H1 (cell line): ENCODE measurements at regions not wholly inside any gene's neighbourhood (a gene's known extent, or its start where the extent isn't known, plus 50 kb on each side); places are given as distances from the start of the nearest gene placed in this dataset.

Experiments used
- CTCF ChIA-PET: fragments of 300-600 bp; sonication (Branson Sonifier 250); formaldehyde crosslinking; loops from one replicate; lab custom pipeline; 2021; ENCODE audit not compliant: partially characterized antibody; lab: Charles Lee
- POLR2A ChIA-PET: fragments of 300-600 bp; sonication (Branson Sonifier 250); formaldehyde crosslinking; loops from one replicate; lab custom pipeline; 2021; ENCODE audit warnings: inconsistent platforms; ENCODE audit not compliant: partially characterized antibody; lab: Charles Lee
- DNase-seq, 2 experiments: peaks; one replicate each; pipeline versions ENCODE4 v3.0.0 to v3.0.0-alpha.2; 2010 to 2022; ENCODE audit warnings: low spot score in 2 of 2, low read depth in 1 of 2, mixed read lengths in 1 of 2
- FAIRE-seq: peaks from 2 replicates; lab custom pipeline; 2011; peaks lifted over from hg19 to GRCh38; lab: Jason Lieb, UNC
- H2AFZ ChIP-seq: 2 replicates; pipeline ENCODE4 v1.8.1; 2012; ENCODE audit warnings: low read length, inconsistent platforms
- H2AK5ac ChIP-seq: 2 replicates; pipeline ENCODE4 v1.6.1; 2013; ENCODE audit warnings: low read depth, low read length
- H2BK120ac ChIP-seq: replicated peaks from 2 replicates; pipeline ENCODE3; 2013; ENCODE audit warnings: low read depth, low read length, inconsistent platforms
- H2BK12ac ChIP-seq: 2 replicates; pipeline ENCODE4 v1.6.1; 2013; ENCODE audit warnings: low read depth, low read length
- H2BK15ac ChIP-seq: 2 replicates; pipeline ENCODE4 v1.6.1; 2013; ENCODE audit warnings: low read length
- H2BK20ac ChIP-seq: 2 replicates; pipeline ENCODE4 v1.6.1; 2013; ENCODE audit warnings: low read length
- H2BK5ac ChIP-seq: 2 replicates; pipeline ENCODE4 v1.6.1; 2013; ENCODE audit warnings: low read depth, low read length
- H3K14ac ChIP-seq: 2 replicates; pipeline ENCODE4 v1.6.1; 2013; ENCODE audit warnings: inconsistent platforms; ENCODE audit not compliant: insufficient read length
- H3K18ac ChIP-seq: 2 replicates; pipeline ENCODE4 v1.6.1; 2013; ENCODE audit warnings: low read length; ENCODE audit errors: extremely low read depth
- H3K23ac ChIP-seq: 2 replicates; pipeline ENCODE4 v1.6.1; 2013; ENCODE audit warnings: inconsistent platforms; ENCODE audit not compliant: insufficient read length
- H3K23me2 ChIP-seq: 2 replicates; pipeline ENCODE4 v1.6.1; 2013; ENCODE audit warnings: low read depth, low read length
- H3K27ac ChIP-seq: 2 replicates; pipeline ENCODE4 v1.6.1; 2011; ENCODE audit warnings: low read depth, low read length, inconsistent platforms
- H3K27me3 ChIP-seq, 4 experiments: replicated peaks in 1 of 4; 1 replicate in 1 of 4; 2 replicates in 3 of 4; pipeline versions ENCODE4 v1.6.1 to v1.8.1; 2011 to 2013; ENCODE audit warnings: low read length in 3 of 4, mild to moderate bottlenecking in 3 of 4, inconsistent platforms in 2 of 4, mixed read lengths in 2 of 4, moderate library complexity in 1 of 4; ENCODE audit not compliant: control insufficient read depth in 3 of 4, insufficient read depth in 3 of 4; ENCODE audit errors: extremely low read depth in 1 of 4
- H3K36me3 ChIP-seq, 4 experiments: 2 replicates each; pipeline versions ENCODE4 v1.6.1 to v1.8.1; 2011 to 2013; ENCODE audit warnings: mild to moderate bottlenecking in 4 of 4, low read length in 3 of 4, moderate library complexity in 2 of 4, control low read depth in 1 of 4, inconsistent platforms in 1 of 4; ENCODE audit not compliant: insufficient read depth in 4 of 4, control insufficient read depth in 2 of 4
- H3K4ac ChIP-seq: replicated peaks from 2 replicates; pipeline ENCODE3; 2013; ENCODE audit warnings: low read length, low read depth, mixed read lengths, inconsistent platforms; ENCODE audit not compliant: insufficient read length
- H3K4me1 ChIP-seq, 4 experiments: replicated peaks in 1 of 4; 1 replicate in 1 of 4; 2 replicates in 3 of 4; pipeline versions ENCODE4 v1.6.1 to v1.8.1; 2011 to 2013; ENCODE audit warnings: low read length in 3 of 4, inconsistent platforms in 2 of 4, mixed read lengths in 1 of 4; ENCODE audit not compliant: insufficient read depth in 4 of 4, control insufficient read depth in 3 of 4
- H3K4me2 ChIP-seq, 2 experiments: 2 replicates each; pipeline versions ENCODE4 v1.6.1 to v1.8.1; 2011 to 2013; ENCODE audit warnings: low read depth in 2 of 2, low read length in 2 of 2, control low read depth in 1 of 2, inconsistent platforms in 1 of 2, mild to moderate bottlenecking in 1 of 2; ENCODE audit not compliant: insufficient read depth in 1 of 2
- H3K4me3 ChIP-seq, 4 experiments: fragments of 200-600, 300-600 bp in 1 of 4; sonication (generic), shearing (Covaris generic), sonication (Bioruptor Twin) in 1 of 4; 2 replicates each; pipeline versions ENCODE4 v1.5.1 to v1.8.1; 2011 to 2016; ENCODE audit warnings: low read length in 4 of 4, low read depth in 3 of 4, control low read depth in 2 of 4, inconsistent platforms in 2 of 4, mild to moderate bottlenecking in 2 of 4, mixed read lengths in 1 of 4, moderate library complexity in 1 of 4; ENCODE audit not compliant: insufficient read depth in 2 of 4; ENCODE audit errors: extremely low read depth in 1 of 4
- H3K56ac ChIP-seq: replicated peaks from 2 replicates; pipeline ENCODE3; 2013; ENCODE audit warnings: low read depth, mild to moderate bottlenecking, mixed read lengths, low read length, inconsistent platforms; ENCODE audit not compliant: insufficient read length
- H3K79me1 ChIP-seq: 2 replicates; pipeline ENCODE4 v1.6.1; 2013; ENCODE audit warnings: low read depth, low read length, control low read depth
- H3K79me2 ChIP-seq, 2 experiments: 2 replicates each; pipeline versions ENCODE4 v1.6.1 to v1.8.1; 2012 to 2013; ENCODE audit warnings: low read length in 2 of 2, mild to moderate bottlenecking in 2 of 2, inconsistent platforms in 1 of 2; ENCODE audit not compliant: insufficient read depth in 2 of 2, control insufficient read depth in 1 of 2
- H3K9ac ChIP-seq, 4 experiments: replicated peaks in 1 of 4; 1 replicate in 1 of 4; 2 replicates in 3 of 4; pipeline versions ENCODE4 v1.6.1 to v1.8.1; 2011 to 2013; ENCODE audit warnings: low read depth in 3 of 4, low read length in 3 of 4, control low read depth in 2 of 4, mild to moderate bottlenecking in 2 of 4, moderate library complexity in 2 of 4, inconsistent platforms in 1 of 4; ENCODE audit errors: extremely low read depth in 1 of 4
- H3K9me3 ChIP-seq, 2 experiments: 2 replicates each; pipeline versions ENCODE4 v1.6.1 to v1.8.1; 2012 to 2013; ENCODE audit warnings: mild to moderate bottlenecking in 2 of 2, moderate library complexity in 2 of 2, control low read depth in 1 of 2, inconsistent platforms in 1 of 2, low read depth in 1 of 2, low read length in 1 of 2, mixed read lengths in 1 of 2; ENCODE audit not compliant: insufficient read depth in 2 of 2
- H4K20me1 ChIP-seq, 2 experiments: replicated peaks in 1 of 2; 2 replicates each; pipeline versions ENCODE3 to v1.8.1; 2011 to 2013; ENCODE audit warnings: inconsistent platforms in 2 of 2, low read length in 2 of 2, mild to moderate bottlenecking in 1 of 2; ENCODE audit not compliant: insufficient read depth in 2 of 2, control insufficient read depth in 1 of 2
- H4K5ac ChIP-seq: 2 replicates; pipeline ENCODE4 v1.6.1; 2013; ENCODE audit warnings: low read length, low read depth, mixed read lengths, inconsistent platforms; ENCODE audit not compliant: insufficient read length
- H4K8ac ChIP-seq: 2 replicates; pipeline ENCODE4 v1.8.0; 2013; ENCODE audit warnings: mild to moderate bottlenecking, moderate library complexity, low read length, inconsistent platforms; ENCODE audit not compliant: insufficient read depth; ENCODE audit errors: extremely low read depth
- H4K91ac ChIP-seq: replicated peaks from 2 replicates; pipeline ENCODE3; 2013; ENCODE audit warnings: low read length, mixed read lengths, inconsistent platforms; ENCODE audit not compliant: insufficient read length
- ASH2L ChIP-seq: fragments of 200-600, 300-600 bp; sonication (generic); IDR thresholded peaks from one replicate; pipeline ENCODE4 v1.7.1; 2017; ENCODE audit warnings: low read length
- ATF2 ChIP-seq: IDR thresholded peaks from 2 replicates; pipeline ENCODE4 v1.6.1; 2012; ENCODE audit warnings: low read length, inconsistent platforms
- BCL11A ChIP-seq, 2 experiments: IDR thresholded peaks; one replicate each; pipeline ENCODE4 v1.6.1; 2011; ENCODE audit warnings: low read depth in 2 of 2, low read length in 2 of 2, mild to moderate bottlenecking in 2 of 2
- CBX5 ChIP-seq: fragments of 300-800, 300-1000 bp; sonication (generic); IDR thresholded peaks from 2 replicates; pipeline ENCODE4 v1.7.1; 2016; ENCODE audit warnings: antibody characterized with exemption, low read length, low read depth
- CEBPB ChIP-seq: IDR thresholded peaks from 2 replicates; pipeline ENCODE4 v1.6.1; 2012; ENCODE audit warnings: low read depth, low read length
- CHD2 ChIP-seq: IDR thresholded peaks from 2 replicates; pipeline ENCODE4 v1.6.1; 2012; ENCODE audit warnings: low read length, improper control_type of control experiment
- FOSL1 ChIP-seq: IDR thresholded peaks from 2 replicates; pipeline ENCODE4 v1.6.1; 2011; ENCODE audit warnings: mild to moderate bottlenecking, low read depth, low read length, moderate library complexity; ENCODE audit not compliant: insufficient read depth
- JUND ChIP-seq: IDR thresholded peaks from 2 replicates; pipeline ENCODE4 v1.6.1; 2011; ENCODE audit warnings: mild to moderate bottlenecking, improper control_type of control experiment, low read length
- KDM4A ChIP-seq: IDR thresholded peaks from one replicate; pipeline ENCODE4 v1.7.1; 2012; ENCODE audit warnings: low read depth, mild to moderate bottlenecking, moderate library complexity, low read length, inconsistent platforms; ENCODE audit not compliant: severe bottlenecking
- PHF8 ChIP-seq: fragments of 200-600 bp; sonication (generic); conservative IDR thresholded peaks from 2 replicates; pipeline ENCODE4 v1.7.1; 2012; ENCODE audit warnings: low read depth, mild to moderate bottlenecking, inconsistent platforms, low read length, moderate library complexity
- POLR2AphosphoS5 ChIP-seq: IDR thresholded peaks from 2 replicates; pipeline ENCODE4 v1.6.1; 2011; ENCODE audit warnings: low read depth, low read length
- SIX5 ChIP-seq: IDR thresholded peaks from 2 replicates; pipeline ENCODE4 v1.6.1; 2011; ENCODE audit warnings: mild to moderate bottlenecking, low read depth, low read length
- SP2 ChIP-seq: IDR thresholded peaks from 2 replicates; pipeline ENCODE4 v1.6.1; 2012; ENCODE audit warnings: mild to moderate bottlenecking, low read length, inconsistent platforms
- TAF1 ChIP-seq: IDR thresholded peaks from 2 replicates; pipeline ENCODE4 v1.6.1; 2011; ENCODE audit warnings: mild to moderate bottlenecking, low read depth, low read length
- TBP ChIP-seq: IDR thresholded peaks from 2 replicates; pipeline ENCODE4 v1.6.1; 2011; ENCODE audit warnings: low read depth, low read length, improper control_type of control experiment
- WGBS, 2 experiments: shearing (Covaris generic) in 1 of 2; methylation state at CpG; one replicate each; pipeline versions ENCODE4 v1.1.6 to v1.1.7; 2013 to 2015; ENCODE audit warnings: low lambda C conversion rate in 2 of 2, mixed read lengths in 2 of 2, inconsistent platforms in 1 of 2, low coverage in 1 of 2, missing lambda C conversion rate in 1 of 2; ENCODE audit not compliant: insufficient replicate concordance in 2 of 2, insufficient coverage in 1 of 2, insufficient read length in 1 of 2; ENCODE audit errors: extremely low coverage in 1 of 2, missing lambda C conversion rate in 1 of 2; 5-methylcytosine and 5-hydroxymethylcytosine counted together

DNA sequence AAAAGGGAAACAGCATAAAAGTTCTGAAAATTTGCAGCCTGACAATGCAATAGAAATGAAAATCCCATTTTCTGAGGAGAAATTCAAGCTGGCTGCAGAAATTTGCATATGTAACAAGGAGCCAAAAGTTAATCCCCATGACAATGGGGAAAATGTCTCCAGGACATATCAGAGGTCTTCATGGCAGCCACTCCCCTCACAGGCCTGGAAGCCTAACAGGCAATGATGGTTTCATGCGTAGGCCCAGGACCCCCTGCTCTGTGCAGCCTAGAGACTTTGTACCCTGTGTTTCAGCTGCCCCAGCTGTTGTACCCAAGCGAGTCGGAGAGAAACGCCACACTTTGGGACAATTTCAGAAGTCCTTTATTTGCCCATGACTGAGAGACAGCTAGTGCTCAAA lies 701.3 kb upstream of the KLHL1 start:
- Histone ChIP-seq H3K14ac (no peak overlapping the region), H3K79me1 (no peaks in the 10 kb centered on the region), H3K36me3 (peaks cover 0 to 3% (median 0%) of the 10 kb centered on the region in 4 experiments; a peak in 3 of 8 replicates), H2AK5ac (no peak overlapping the region), H3K9me3 (peaks cover 2 to 8% of the 10 kb centered on the region in 2 experiments; a peak in 3 of 4 replicates), H2BK120ac (no peak overlapping the region), H2BK5ac (no peak overlapping the region), H3K27ac (no peak overlapping the region), H2BK20ac (no peak overlapping the region), H3K9ac (no peak overlapping the region), H3K23ac (no peak overlapping the region), H4K91ac (no peak overlapping the region), H3K56ac (no peak overlapping the region), H3K4me2 (no peak overlapping the region), H3K4ac (no peak overlapping the region), H3K23me2 (no peaks in the 10 kb centered on the region), H4K5ac (no peak overlapping the region), H2AFZ (no peak overlapping the region), H3K27me3 (no peaks in the 10 kb centered on the region), H4K20me1 (no peaks in the 10 kb centered on the region), H3K4me1 (0 out of 7 replicates have a peak, but pooled peaks cover 0 to 3% (median 0%) of the 10 kb centered on the region in 4 experiments), H3K18ac (no peak overlapping the region), H3K4me3 (no peak overlapping the region), H2BK12ac (no peak overlapping the region), H4K8ac (no peak overlapping the region), H2BK15ac (no peak overlapping the region), H3K79me2 (no peaks in the 10 kb centered on the region)
- 85% methylated on average over 3 of the region's 4 CpGs; no CpG with 5 or more reads in 1 of the 2 experiments for WGBS, 2 experiments
- ChIA-PET POLR2A (no interaction called here), CTCF (interaction anchor here (1.0 kb wide), 1 partner anchor 15 kb away, joined by 3 read pairs; no protein-coding TSS in a partner anchor)
- DNase-seq: no peak
- FAIRE-seq: no peak
- TF ChIP-seq CBX5: no peak
- TF ChIP-seq ASH2L: no peak
- no peak for TF ChIP-seq ATF2
- no peak for TF ChIP-seq CEBPB
- TF ChIP-seq TBP: no peak
- no peak for TF ChIP-seq JUND
- TF ChIP-seq POLR2AphosphoS5: no peak
- TF ChIP-seq PHF8: no peak
- TF ChIP-seq KDM4A: no peak
- no peak for TF ChIP-seq TAF1
- TF ChIP-seq BCL11A (IDR thresholded peaks at IDR 0.05; ENCODE audit: low read depth in 2 of 2, low read length in 2 of 2): no peak
- no peak for TF ChIP-seq CHD2
- no peak for TF ChIP-seq SIX5
- no peak for TF ChIP-seq FOSL1
- no peak for TF ChIP-seq SP2
